Memory B cell (primary cell): ENCODE measurements at regions not wholly inside any gene's neighbourhood (a gene's known extent, or its start where the extent isn't known, plus 50 kb on each side); places are given as distances from the start of the nearest gene placed in this dataset.
"Not testable (repeated sequence)": the region's sequence is repeated elsewhere in the genome, so short reads cannot be mapped to it uniquely, and the experiment has no call there.

ENCODE experiments used
- ATAC-seq: fragments of 150-1000 bp; cut with Tn5 transposase; 2 replicates; pipeline ENCODE4 v1.10.0; 2021; ENCODE audit warnings: low read depth, mild to moderate bottlenecking, moderate library complexity
- DNase-seq, 2 donors: peaks; one replicate each; pipeline ENCODE4 v3.0.0; 2022; ENCODE audit warnings: low spot score in 2 of 2
- H3K27ac Mint-ChIP-seq: one replicate; pipeline ENCODE4 v1.8.0; 2022; ENCODE audit warnings: mild to moderate bottlenecking, moderate library complexity, mixed read lengths
- H3K27me3 Mint-ChIP-seq: one replicate; pipeline ENCODE4 v1.8.0; 2022; ENCODE audit warnings: mixed read lengths
- H3K36me3 Mint-ChIP-seq: one replicate; pipeline ENCODE4 v1.8.0; 2022; ENCODE audit warnings: mild to moderate bottlenecking, mixed read lengths
- H3K4me1 Mint-ChIP-seq: one replicate; pipeline ENCODE4 v1.8.0; 2022; ENCODE audit warnings: mixed read lengths
- H3K4me3 Mint-ChIP-seq: one replicate; pipeline ENCODE4 v1.8.0; 2022; ENCODE audit warnings: mild to moderate bottlenecking, moderate library complexity, mixed read lengths
- H3K9me3 Mint-ChIP-seq: one replicate; pipeline ENCODE4 v1.8.0; 2022; ENCODE audit warnings: mixed read lengths

GRCh38 chr7:42588876-42589275, 323.0 kb downstream of the C7orf25 start:
- no peaks in the 10 kb centered on the region for H3K4me1 Mint-ChIP-seq
- H3K27ac Mint-ChIP-seq, result no peak overlapping the region
- no peaks in the 10 kb centered on the region for H3K27me3 Mint-ChIP-seq
- H3K36me3 Mint-ChIP-seq, result peaks cover 2% of the 10 kb centered on the region
- ATAC-seq, result no peak
- H3K9me3 Mint-ChIP-seq, result peaks cover 14% of the 10 kb centered on the region
- H3K4me3 Mint-ChIP-seq, result no peak overlapping the region
- DNase-seq, result no peak

- Mint-ChIP-seq H3K4me3 (no peak overlapping the region), H3K9me3 (peaks cover 15% of the 10 kb centered on the region), H3K27me3 (no peaks in the 10 kb centered on the region), H3K4me1 (no peaks in the 10 kb centered on the region), H3K36me3 (peaks cover 2% of the 10 kb centered on the region), H3K27ac (no peak overlapping the region)
- ATAC-seq (no peak), DNase-seq (no peak)
Observed at GRCh38 chr7:42587806-42588205, 324.1 kb downstream of the C7orf25 start.

GRCh38 chr7:42580061-42580460, 331.8 kb downstream of the C7orf25 start:
- H3K9me3 Mint-ChIP-seq, result peaks cover 10% of the 10 kb centered on the region
- no peak overlapping the region for H3K4me3 Mint-ChIP-seq
- H3K27ac Mint-ChIP-seq, result no peak overlapping the region
- no peaks in the 10 kb centered on the region for H3K36me3 Mint-ChIP-seq
- no peak for ATAC-seq
- DNase-seq, result no peak
- H3K27me3 Mint-ChIP-seq, result no peaks in the 10 kb centered on the region
- no peaks in the 10 kb centered on the region for H3K4me1 Mint-ChIP-seq

GRCh38 chr7:42575171-42575570, 336.7 kb downstream of the C7orf25 start:
- H3K27me3 Mint-ChIP-seq, result no peaks in the 10 kb centered on the region
- no peak overlapping the region for H3K27ac Mint-ChIP-seq
- ATAC-seq (no peak), DNase-seq (no peak)
- H3K4me1 Mint-ChIP-seq, result no peaks in the 10 kb centered on the region
- peaks cover 8% of the 10 kb centered on the region for H3K9me3 Mint-ChIP-seq
- no peaks in the 10 kb centered on the region for H3K36me3 Mint-ChIP-seq
- no peak overlapping the region for H3K4me3 Mint-ChIP-seq

GRCh38 chr7:42574685-42575084, 337.2 kb downstream of the C7orf25 start:
- ATAC-seq (no peak), DNase-seq (no peak)
- no peak overlapping the region for H3K4me3 Mint-ChIP-seq

GRCh38 chr7:42573881-42574672, 337.1 kb upstream of the GLI3 start:
- no peak for DNase-seq
- no peak for ATAC-seq
- Mint-ChIP-seq H3K27ac (no peak overlapping the region), H3K4me1 (no peaks in the 10 kb centered on the region), H3K27me3 (peaks cover 3% of the 10 kb centered on the region), H3K9me3 (peaks cover 4% of the 10 kb centered on the region), H3K4me3 (no peak overlapping the region), H3K36me3 (no peaks in the 10 kb centered on the region)

More at GRCh38 chr7:42574685-42575084, 337.2 kb downstream of the C7orf25 start:
- Mint-ChIP-seq H3K36me3 (no peaks in the 10 kb centered on the region), H3K9me3 (peaks cover 5% of the 10 kb centered on the region), H3K4me1 (no peaks in the 10 kb centered on the region), H3K27me3 (no peaks in the 10 kb centered on the region), H3K27ac (no peak overlapping the region)

GRCh38 chr7:42572561-42572960, 335.6 kb upstream of the GLI3 start:
- ATAC-seq (no peak), DNase-seq (no peak)
- no peak overlapping the region for H3K27ac Mint-ChIP-seq
- peaks cover 4% of the 10 kb centered on the region for H3K9me3 Mint-ChIP-seq
- no peaks in the 10 kb centered on the region for H3K4me1 Mint-ChIP-seq
- H3K27me3 Mint-ChIP-seq, result peaks cover 3% of the 10 kb centered on the region
- H3K4me3 Mint-ChIP-seq, result no peak overlapping the region
- H3K36me3 Mint-ChIP-seq, result no peaks in the 10 kb centered on the region

- no peak for ATAC-seq
- no peak overlapping the region for H3K27ac Mint-ChIP-seq
- H3K4me3 Mint-ChIP-seq, result no peak overlapping the region
- H3K36me3 Mint-ChIP-seq, result no peaks in the 10 kb centered on the region
- peaks cover 3% of the 10 kb centered on the region for H3K27me3 Mint-ChIP-seq
- no peaks in the 10 kb centered on the region for H3K4me1 Mint-ChIP-seq
- peaks cover 4% of the 10 kb centered on the region for H3K9me3 Mint-ChIP-seq
- no peak for DNase-seq
Observed at GRCh38 chr7:42572056-42572455, 335.0 kb upstream of the GLI3 start.

GRCh38 chr7:42570944-42571343, 333.9 kb upstream of the GLI3 start:
- Mint-ChIP-seq H3K27ac (no peak overlapping the region), H3K4me3 (no peak overlapping the region), H3K9me3 (peaks cover 4% of the 10 kb centered on the region), H3K27me3 (peaks cover 3% of the 10 kb centered on the region), H3K36me3 (no peaks in the 10 kb centered on the region), H3K4me1 (no peaks in the 10 kb centered on the region)
- no peak for ATAC-seq
- DNase-seq, result no peak

GRCh38 chr7:42567051-42567450, 330.0 kb upstream of the GLI3 start:
- Mint-ChIP-seq H3K4me1 (no peaks in the 10 kb centered on the region), H3K9me3 (peaks cover 6% of the 10 kb centered on the region), H3K36me3 (no peaks in the 10 kb centered on the region), H3K4me3 (no peak overlapping the region), H3K27ac (no peak overlapping the region), H3K27me3 (peaks cover 3% of the 10 kb centered on the region)
- DNase-seq, result no peak
- ATAC-seq, result no peak

GRCh38 chr7:42561797-42562196, 324.8 kb upstream of the GLI3 start:
- Mint-ChIP-seq H3K4me1 (no peaks in the 10 kb centered on the region), H3K36me3 (no peaks in the 10 kb centered on the region), H3K4me3 (no peak overlapping the region), H3K27ac (no peak overlapping the region), H3K9me3 (peaks cover 7% of the 10 kb centered on the region), H3K27me3 (no peaks in the 10 kb centered on the region)
- ATAC-seq, result no peak
- no peak for DNase-seq

- ATAC-seq (no peak), DNase-seq (no peak)
- no peaks in the 10 kb centered on the region for H3K36me3 Mint-ChIP-seq
- H3K27me3 Mint-ChIP-seq, result no peaks in the 10 kb centered on the region
- H3K4me1 Mint-ChIP-seq, result no peaks in the 10 kb centered on the region
- H3K9me3 Mint-ChIP-seq, result peaks cover 14% of the 10 kb centered on the region
- no peak overlapping the region for H3K4me3 Mint-ChIP-seq
- H3K27ac Mint-ChIP-seq, result no peak overlapping the region
Observed at GRCh38 chr7:42560866-42561265, 323.9 kb upstream of the GLI3 start.

GRCh38 chr7:42554932-42555331, 317.9 kb upstream of the GLI3 start:
- H3K36me3 Mint-ChIP-seq, ATAC-seq, H3K27me3 Mint-ChIP-seq, H3K27ac Mint-ChIP-seq, DNase-seq, H3K4me1 Mint-ChIP-seq, H3K4me3 Mint-ChIP-seq: not testable (repeated sequence)
- H3K9me3 Mint-ChIP-seq, result peaks cover 18% of the 10 kb centered on the region

GRCh38 chr7:42552227-42552626, 315.2 kb upstream of the GLI3 start:
- H3K36me3 Mint-ChIP-seq, result no peaks in the 10 kb centered on the region
- peaks cover 18% of the 10 kb centered on the region for H3K9me3 Mint-ChIP-seq
- H3K4me3 Mint-ChIP-seq, result no peak overlapping the region
- ATAC-seq, result no peak
- no peak overlapping the region for H3K27ac Mint-ChIP-seq
- H3K27me3 Mint-ChIP-seq, result no peaks in the 10 kb centered on the region
- H3K4me1 Mint-ChIP-seq, result no peaks in the 10 kb centered on the region
- DNase-seq, result no peak
